HepG2 (cell line): ENCODE measurements at regions not wholly inside any gene's neighbourhood (a gene's known extent, or its start where the extent isn't known, plus 50 kb on each side); places are given as distances from the start of the nearest gene placed in this dataset.
A peak's percentile ranks its signal among the peaks of the same experiment; 100 is the strongest.

ENCODE experiments used
- ATAC-seq: fragments of 200-7000 bp; cut with Tn5 transposase; 3 replicates; pipeline ENCODE4 v1.9.1; 2020; ENCODE audit warnings: mild to moderate bottlenecking, moderate library complexity
- BruUV-seq: library from RNA; stranded (reverse); fragments of 400-500 nt; replicated peaks from 2 replicates; lab custom pipeline; 2021; lab: Mats Ljungman, UMichigan
- CTCF ChIA-PET: fragments of 300-600 bp; formaldehyde crosslinking; extraction: SDS; loops from one replicate; lab custom pipeline; 2021; ENCODE audit warnings: low total read pairs, inconsistent platforms, low intra/inter-chr PET ratio; lab: Yijun Ruan, JAX
- POLR2A ChIA-PET: fragments of 350-600 bp; sonication (Branson Sonifier 250); formaldehyde crosslinking; loops from one replicate; lab custom pipeline; 2020; ENCODE audit warnings: antibody characterized with exemption, inconsistent platforms; lab: Yijun Ruan, JAX
- DNase-seq: peaks from one replicate; pipeline ENCODE4 v3.0.0-alpha.2; 2015; ENCODE audit warnings: low spot score
- FAIRE-seq: peaks from 3 replicates; lab custom pipeline; 2011; peaks lifted over from hg19 to GRCh38; lab: Jason Lieb, UNC
- H2AFZ ChIP-seq: one replicate; pipeline ENCODE4 v1.6.1; 2011; ENCODE audit warnings: low read length, inconsistent platforms
- H3K27ac ChIP-seq: fragments of 300-600 bp; 3 replicates; pipeline ENCODE4 v1.8.0; 2011; ENCODE audit warnings: mixed run types, mild to moderate bottlenecking, mixed read lengths, low read length, inconsistent platforms; ENCODE audit not compliant: insufficient read depth; ENCODE audit errors: extremely low read length
- H3K27me3 ChIP-seq, 2 experiments: fragments of 200-600 bp in 1 of 2; 2 replicates in 1 of 2; 3 replicates in 1 of 2; pipeline versions ENCODE4 v1.6.0 to v1.8.0; 2011; ENCODE audit warnings: low read length in 2 of 2, mild to moderate bottlenecking in 2 of 2, moderate library complexity in 2 of 2, inconsistent platforms in 1 of 2; ENCODE audit not compliant: insufficient read depth in 2 of 2, control insufficient read depth in 1 of 2
- H3K36me3 ChIP-seq, 2 experiments: fragments of 200-600 bp in 1 of 2; replicated peaks in 1 of 2; 2 replicates in 1 of 2; 3 replicates in 1 of 2; pipeline versions ENCODE4 v1.5.1 to v1.8.0; 2011; ENCODE audit warnings: low read length in 2 of 2, inconsistent platforms in 1 of 2; ENCODE audit not compliant: insufficient read depth in 2 of 2, control insufficient read depth in 1 of 2
- H3K4me1 ChIP-seq: 2 replicates; pipeline ENCODE4 v1.5.1; 2012; ENCODE audit warnings: low read length, inconsistent platforms; ENCODE audit not compliant: insufficient read depth
- H3K4me2 ChIP-seq: 2 replicates; pipeline ENCODE4 v1.6.0; 2011; ENCODE audit warnings: low read depth, low read length, inconsistent platforms
- H3K4me3 ChIP-seq, 3 experiments: fragments of 200-600 bp in 1 of 3; sonication (generic), shearing (Covaris generic) in 1 of 3; replicated peaks in 1 of 3; 2 replicates each; pipeline ENCODE4 v1.5.1; 2011 to 2016; ENCODE audit warnings: low read length in 3 of 3, inconsistent platforms in 2 of 3, low read depth in 2 of 3, mild to moderate bottlenecking in 2 of 3, control low read depth in 1 of 3, mixed read lengths in 1 of 3; ENCODE audit not compliant: insufficient read depth in 1 of 3
- H3K79me2 ChIP-seq: one replicate; pipeline ENCODE4 v1.6.1; 2011; ENCODE audit warnings: low read length, inconsistent platforms; ENCODE audit not compliant: insufficient read depth
- H3K9ac ChIP-seq: 2 replicates; pipeline ENCODE4 v1.6.0; 2011; ENCODE audit warnings: mild to moderate bottlenecking, low read depth, low read length, inconsistent platforms; ENCODE audit not compliant: insufficient read depth
- H3K9me3 ChIP-seq: 2 replicates; pipeline ENCODE4 v1.5.1; 2012; ENCODE audit warnings: mild to moderate bottlenecking, low read length
- H4K20me1 ChIP-seq: 2 replicates; pipeline ENCODE4 v1.6.0; 2011; ENCODE audit warnings: inconsistent platforms, mild to moderate bottlenecking, low read length, moderate library complexity; ENCODE audit not compliant: insufficient read depth
- HMGA1 ChIP-seq: sonication (generic); formaldehyde crosslinking; conservative IDR thresholded peaks from 2 replicates; pipeline ENCODE4 v1.4.0; 2020; ENCODE audit warnings: missing genetic modification reagents
- MAFF ChIP-seq: IDR thresholded peaks from 2 replicates; pipeline ENCODE4 v1.6.1; 2011; ENCODE audit warnings: low read depth, low read length, improper control_type of control experiment
- MAFK ChIP-seq, 2 experiments: IDR thresholded peaks in 1 of 2; conservative IDR thresholded peaks in 1 of 2; 2 replicates each; pipeline ENCODE4 v1.6.1; 2011; ENCODE audit warnings: improper control_type of control experiment in 2 of 2, low read length in 2 of 2
- MBD4 ChIP-seq: IDR thresholded peaks from 2 replicates; pipeline ENCODE4 v1.6.1; 2012; ENCODE audit warnings: low read length, inconsistent platforms, borderline replicate concordance
- RAD21 ChIP-seq: fragments of 450-650 bp; formaldehyde crosslinking; IDR thresholded peaks from 2 replicates; pipeline ENCODE4 v1.5.0; 2020; ENCODE audit warnings: mild to moderate bottlenecking
- RBM39 ChIP-seq: fragments of 200-400 bp; formaldehyde crosslinking; IDR thresholded peaks from one replicate; pipeline ENCODE4 v1.6.1; 2018; ENCODE audit warnings: antibody characterized with exemption, mild to moderate bottlenecking, low read depth, low read length; ENCODE audit not compliant: poor library complexity, severe bottlenecking
- SMC3 ChIP-seq: IDR thresholded peaks from 2 replicates; pipeline ENCODE4 v1.6.1; 2011; ENCODE audit warnings: low read length, improper control_type of control experiment
- STAG1 ChIP-seq: sonication (generic); formaldehyde crosslinking; IDR thresholded peaks from 2 replicates; pipeline ENCODE4 v1.4.0; 2020; ENCODE audit warnings: missing genetic modification reagents
- ZNF557 ChIP-seq: sonication (generic); formaldehyde crosslinking; IDR thresholded peaks from 2 replicates; pipeline ENCODE4 v1.4.0; 2020; ENCODE audit warnings: missing genetic modification reagents
- WGBS: methylation state at CpG from one replicate; pipeline ENCODE4 v1.1.6; 2017; ENCODE audit warnings: low lambda C conversion rate; 5-methylcytosine and 5-hydroxymethylcytosine counted together
- in situ Hi-C: cut with HindIII; loops from 2 replicates; pipeline ENCODE4 v1.10.0; 2017; ENCODE audit warnings: low pct_unique_long_range_greater_than_20kb; ENCODE audit not compliant: extremely low pct_ligation_motif_present
- intact Hi-C: fragments of 100-400 bp; cut with micrococcal nuclease; formaldehyde crosslinking; loops from one replicate; pipeline ENCODE4 v1.10.0; 2022; ENCODE audit not compliant: unreplicated experiment
- TF ChIP-seq, protein P1 (sequence below): sonication (generic); formaldehyde crosslinking; IDR thresholded peaks from 2 replicates; pipeline ENCODE4 v1.5.0; 2020; ENCODE audit warnings: mild to moderate bottlenecking, missing genetic modification reagents, moderate library complexity
- TF ChIP-seq, protein P2 (sequence below): IDR thresholded peaks from 2 replicates; pipeline ENCODE4 v1.6.1; 2018; ENCODE audit warnings: missing genetic modification reagents, mild to moderate bottlenecking, missing compliant biosample characterization
- TF ChIP-seq, protein P3 (sequence below): sonication (generic); formaldehyde crosslinking; IDR thresholded peaks from 2 replicates; pipeline ENCODE4 v1.4.0; 2020; ENCODE audit warnings: missing genetic modification reagents

DNA sequence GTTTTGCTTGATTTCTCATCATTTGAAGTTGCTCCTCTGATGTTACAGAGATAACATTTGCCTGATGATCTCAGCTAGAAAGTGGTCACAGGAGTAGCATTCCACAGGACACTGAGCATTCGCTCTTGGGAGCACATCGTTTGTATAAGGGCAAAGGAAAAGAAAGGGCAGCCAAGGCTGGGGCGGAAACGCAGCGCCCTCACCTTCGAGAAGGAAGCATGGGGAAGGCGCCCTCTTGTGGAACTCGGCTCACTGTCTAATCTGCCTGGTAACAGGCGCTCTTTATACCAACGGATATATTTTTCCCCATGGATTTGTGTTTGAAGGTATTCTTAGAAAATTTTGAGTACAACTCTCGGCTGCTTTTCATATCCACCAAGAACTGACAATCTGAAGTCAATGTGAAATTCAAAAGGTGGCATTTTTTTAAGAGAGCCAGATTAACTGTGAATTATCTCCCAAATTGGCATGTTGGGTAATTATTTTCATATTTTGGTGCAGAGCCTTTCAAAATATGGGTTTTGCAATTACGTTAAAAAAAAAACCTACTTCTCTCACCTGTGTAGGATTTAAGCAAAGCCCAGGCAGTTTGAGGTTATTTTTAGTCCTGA is 172.7 kb downstream of the CAND1 start (continued):
- TF ChIP-seq HMGA1 (CRISPR knock-in tag): no peak
- TF ChIP-seq, protein P1, sequence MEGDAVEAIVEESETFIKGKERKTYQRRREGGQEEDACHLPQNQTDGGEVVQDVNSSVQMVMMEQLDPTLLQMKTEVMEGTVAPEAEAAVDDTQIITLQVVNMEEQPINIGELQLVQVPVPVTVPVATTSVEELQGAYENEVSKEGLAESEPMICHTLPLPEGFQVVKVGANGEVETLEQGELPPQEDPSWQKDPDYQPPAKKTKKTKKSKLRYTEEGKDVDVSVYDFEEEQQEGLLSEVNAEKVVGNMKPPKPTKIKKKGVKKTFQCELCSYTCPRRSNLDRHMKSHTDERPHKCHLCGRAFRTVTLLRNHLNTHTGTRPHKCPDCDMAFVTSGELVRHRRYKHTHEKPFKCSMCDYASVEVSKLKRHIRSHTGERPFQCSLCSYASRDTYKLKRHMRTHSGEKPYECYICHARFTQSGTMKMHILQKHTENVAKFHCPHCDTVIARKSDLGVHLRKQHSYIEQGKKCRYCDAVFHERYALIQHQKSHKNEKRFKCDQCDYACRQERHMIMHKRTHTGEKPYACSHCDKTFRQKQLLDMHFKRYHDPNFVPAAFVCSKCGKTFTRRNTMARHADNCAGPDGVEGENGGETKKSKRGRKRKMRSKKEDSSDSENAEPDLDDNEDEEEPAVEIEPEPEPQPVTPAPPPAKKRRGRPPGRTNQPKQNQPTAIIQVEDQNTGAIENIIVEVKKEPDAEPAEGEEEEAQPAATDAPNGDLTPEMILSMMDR (CRISPR knock-in tag): peak; percentile 85
- peak; percentile 78 for TF ChIP-seq STAG1 (CRISPR knock-in tag)
- peak; percentile 49; the same call in 1 of the 2 replicates for TF ChIP-seq RAD21 (CRISPR knock-in tag)
- peak; percentile 77 for TF ChIP-seq SMC3
- TF ChIP-seq, protein P2, sequence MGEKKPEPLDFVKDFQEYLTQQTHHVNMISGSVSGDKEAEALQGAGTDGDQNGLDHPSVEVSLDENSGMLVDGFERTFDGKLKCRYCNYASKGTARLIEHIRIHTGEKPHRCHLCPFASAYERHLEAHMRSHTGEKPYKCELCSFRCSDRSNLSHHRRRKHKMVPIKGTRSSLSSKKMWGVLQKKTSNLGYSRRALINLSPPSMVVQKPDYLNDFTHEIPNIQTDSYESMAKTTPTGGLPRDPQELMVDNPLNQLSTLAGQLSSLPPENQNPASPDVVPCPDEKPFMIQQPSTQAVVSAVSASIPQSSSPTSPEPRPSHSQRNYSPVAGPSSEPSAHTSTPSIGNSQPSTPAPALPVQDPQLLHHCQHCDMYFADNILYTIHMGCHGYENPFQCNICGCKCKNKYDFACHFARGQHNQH (CRISPR knock-in tag): 0 out of 2 replicates have a peak, but pooled peaks have one; percentile 23
- TF ChIP-seq RBM39: no peak
- no peak for TF ChIP-seq MBD4
- TF ChIP-seq, all 625 proteins: peak for 24

GRCh38 chr12:67442347-67442841 is 173.2 kb downstream of the CAND1 start:
- no peak for DNase-seq
- no peak for FAIRE-seq
- TF ChIP-seq MAFK (conservative IDR thresholded peaks at IDR 0.05 in 1 of 2, IDR thresholded peaks at IDR 0.05 in 1 of 2; ENCODE audit: low read length in 2 of 2) (peak; percentile 65 to 74), MAFF (peak; percentile 61; the same call in 1 of the 2 replicates), ZNF557 (no peak)
- TF ChIP-seq, protein P3, sequence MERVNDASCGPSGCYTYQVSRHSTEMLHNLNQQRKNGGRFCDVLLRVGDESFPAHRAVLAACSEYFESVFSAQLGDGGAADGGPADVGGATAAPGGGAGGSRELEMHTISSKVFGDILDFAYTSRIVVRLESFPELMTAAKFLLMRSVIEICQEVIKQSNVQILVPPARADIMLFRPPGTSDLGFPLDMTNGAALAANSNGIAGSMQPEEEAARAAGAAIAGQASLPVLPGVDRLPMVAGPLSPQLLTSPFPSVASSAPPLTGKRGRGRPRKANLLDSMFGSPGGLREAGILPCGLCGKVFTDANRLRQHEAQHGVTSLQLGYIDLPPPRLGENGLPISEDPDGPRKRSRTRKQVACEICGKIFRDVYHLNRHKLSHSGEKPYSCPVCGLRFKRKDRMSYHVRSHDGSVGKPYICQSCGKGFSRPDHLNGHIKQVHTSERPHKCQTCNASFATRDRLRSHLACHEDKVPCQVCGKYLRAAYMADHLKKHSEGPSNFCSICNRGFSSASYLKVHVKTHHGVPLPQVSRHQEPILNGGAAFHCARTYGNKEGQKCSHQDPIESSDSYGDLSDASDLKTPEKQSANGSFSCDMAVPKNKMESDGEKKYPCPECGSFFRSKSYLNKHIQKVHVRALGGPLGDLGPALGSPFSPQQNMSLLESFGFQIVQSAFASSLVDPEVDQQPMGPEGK (CRISPR knock-in tag): no peak
- Histone ChIP-seq H3K36me3 (no peaks in the 10 kb centered on the region), H3K27me3 (peaks cover 0 to 2% of the 10 kb centered on the region in 2 experiments; a peak in 1 of 5 replicates), H3K79me2 (no peaks in the 10 kb centered on the region), H3K4me3 (no peak overlapping the region; a peak in 2 of 6 replicates), H2AFZ (no peak overlapping the region), H4K20me1 (no peaks in the 10 kb centered on the region), H3K27ac (no peak overlapping the region), H3K4me2 (peak overlapping the region; percentile 44), H3K9me3 (no peaks in the 10 kb centered on the region), H3K4me1 (0 out of 2 replicates have a peak, but pooled peaks cover 11% of the 10 kb centered on the region), H3K9ac (no peak overlapping the region)
- BruUV-seq: no TSS peak
- intact Hi-C loops: loop anchor here (1.0 to 5.0 kb wide), 2 partner anchors 86 to 500 kb away; no protein-coding TSS in a partner anchor
- ATAC-seq: peak; percentile 47
- in situ Hi-C loops: loop anchor here (5.0 kb wide), 1 partner anchor 85 kb away; no protein-coding TSS in a partner anchor
- ChIA-PET CTCF (interaction anchor here (1.8 kb wide), 1 partner anchor 87 kb away, joined by 11 read pairs; no protein-coding TSS in a partner anchor), POLR2A (no interaction called here)
- 1% methylated on average over 5 of the region's 11 CpGs for WGBS
